Esophagus muscularis mucosa (tissue), 4 donors: ENCODE measurements at regions not wholly inside any gene's neighbourhood (a gene's known extent, or its start where the extent isn't known, plus 50 kb on each side); places are given as distances from the start of the nearest gene placed in this dataset.
"Not testable (repeated sequence)": the region's sequence is repeated elsewhere in the genome, so short reads cannot be mapped to it uniquely, and the experiment has no call there.

ENCODE experiments used
- DNase-seq: peaks from one replicate; pipeline ENCODE4 v3.0.0-alpha.2; 2017; ENCODE audit errors: extremely low spot score
- H3K27ac ChIP-seq, 4 donors: fragments of 200-600 bp; sonication (generic); replicated peaks in 1 of 4; 1 replicate in 3 of 4; 2 replicates in 1 of 4; pipeline ENCODE4 v1.5.1; 2016 to 2019; ENCODE audit warnings: mild to moderate bottlenecking in 1 of 4
- H3K27me3 ChIP-seq, 4 donors: fragments of 200-600 bp; sonication (generic); one replicate each; pipeline versions ENCODE4 v1.5.1 to v1.6.0; 2016 to 2019
- H3K36me3 ChIP-seq, 4 donors: fragments of 200-600 bp; sonication (generic); one replicate each; pipeline ENCODE4 v1.5.1; 2016 to 2019
- H3K4me1 ChIP-seq, 4 donors: fragments of 200-600 bp; sonication (generic); one replicate each; pipeline ENCODE4 v1.5.1; 2016 to 2019
- H3K4me3 ChIP-seq, 4 donors: fragments of 200-600 bp; sonication (generic); 1 replicate in 2 of 4; 2 replicates in 2 of 4; pipeline ENCODE4 v1.5.1; 2016 to 2019; ENCODE audit warnings: mild to moderate bottlenecking in 4 of 4, moderate library complexity in 1 of 4
- H3K9me3 ChIP-seq, 4 donors: fragments of 200-600 bp; sonication (generic); 1 replicate in 3 of 4; 2 replicates in 1 of 4; pipeline ENCODE4 v1.5.1; 2016 to 2019
- EP300 ChIP-seq: sonication (generic); formaldehyde crosslinking; IDR thresholded peaks from one replicate; pipeline ENCODE4 v1.6.1; 2017; ENCODE audit warnings: antibody characterized with exemption
- POLR2A ChIP-seq: fragments of 450-650 bp; IDR thresholded peaks from one replicate; pipeline ENCODE4 v1.6.1; 2017; ENCODE audit warnings: antibody characterized with exemption, moderate library complexity, mild to moderate bottlenecking, low read depth
- POLR2AphosphoS5 ChIP-seq, 2 donors: sonication (generic); formaldehyde crosslinking; IDR thresholded peaks; one replicate each; pipeline ENCODE4 v1.6.1; 2017; ENCODE audit warnings: antibody characterized with exemption in 2 of 2
- WGBS: methylation state at CpG from one replicate; pipeline ENCODE4 v1.1.5; 2018; 5-methylcytosine and 5-hydroxymethylcytosine counted together
- intact Hi-C: fragments of 100-400 bp; cut with DNase I; formaldehyde crosslinking; loops from one replicate; pipeline ENCODE4 v1.15.1; 2023
- TF ChIP-seq, protein P1 (sequence below), 3 experiments: fragments of 200-600 bp in 2 of 3; fragments of 450-650 bp in 1 of 3; sonication (generic) in 2 of 3; IDR thresholded peaks; one replicate each; pipeline ENCODE4 v1.5.1; 2017 to 2019; ENCODE audit warnings: antibody characterized with exemption in 3 of 3, mild to moderate bottlenecking in 2 of 3, moderate library complexity in 1 of 3

GRCh38 chr5:67941614-67942401, 273.7 kb upstream of the PIK3R1 start:
- TF ChIP-seq POLR2A = no peak
- TF ChIP-seq, protein P1, sequence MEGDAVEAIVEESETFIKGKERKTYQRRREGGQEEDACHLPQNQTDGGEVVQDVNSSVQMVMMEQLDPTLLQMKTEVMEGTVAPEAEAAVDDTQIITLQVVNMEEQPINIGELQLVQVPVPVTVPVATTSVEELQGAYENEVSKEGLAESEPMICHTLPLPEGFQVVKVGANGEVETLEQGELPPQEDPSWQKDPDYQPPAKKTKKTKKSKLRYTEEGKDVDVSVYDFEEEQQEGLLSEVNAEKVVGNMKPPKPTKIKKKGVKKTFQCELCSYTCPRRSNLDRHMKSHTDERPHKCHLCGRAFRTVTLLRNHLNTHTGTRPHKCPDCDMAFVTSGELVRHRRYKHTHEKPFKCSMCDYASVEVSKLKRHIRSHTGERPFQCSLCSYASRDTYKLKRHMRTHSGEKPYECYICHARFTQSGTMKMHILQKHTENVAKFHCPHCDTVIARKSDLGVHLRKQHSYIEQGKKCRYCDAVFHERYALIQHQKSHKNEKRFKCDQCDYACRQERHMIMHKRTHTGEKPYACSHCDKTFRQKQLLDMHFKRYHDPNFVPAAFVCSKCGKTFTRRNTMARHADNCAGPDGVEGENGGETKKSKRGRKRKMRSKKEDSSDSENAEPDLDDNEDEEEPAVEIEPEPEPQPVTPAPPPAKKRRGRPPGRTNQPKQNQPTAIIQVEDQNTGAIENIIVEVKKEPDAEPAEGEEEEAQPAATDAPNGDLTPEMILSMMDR (IDR thresholded peaks at IDR 0.05) = no peak
- no peak for TF ChIP-seq EP300
- no peak for TF ChIP-seq POLR2AphosphoS5 (IDR thresholded peaks at IDR 0.05)
- peaks cover 4 to 23% (median 17%) of the 10 kb centered on the region in 4 donors for H3K4me1 ChIP-seq
- WGBS = 28% methylated on average over 5 of the region's 5 CpGs

GRCh38 chr5:67935908-67936566, 279.5 kb upstream of the PIK3R1 start:
- TF ChIP-seq EP300 (no peak), POLR2AphosphoS5 (IDR thresholded peaks at IDR 0.05) (no peak)
- intact Hi-C loops = no loop called here
- Histone ChIP-seq H3K27ac (no peak overlapping the region), H3K27me3 (no peaks in the 10 kb centered on the region), H3K4me3 (no peak overlapping the region), H3K9me3 (peaks cover 0 to 3% (median 0%) of the 10 kb centered on the region in 4 donors), H3K36me3 (no peaks in the 10 kb centered on the region), H3K4me1 (peaks cover 0 to 1% (median under 1%) of the 10 kb centered on the region in 4 donors)
- DNase-seq = no peak
- WGBS = 90% methylated on average over 4 of the region's 4 CpGs

More at GRCh38 chr5:67941614-67942401, 273.7 kb upstream of the PIK3R1 start:
- H3K27me3 ChIP-seq = no peaks in the 10 kb centered on the region
- intact Hi-C loops = no loop called here
- no peaks in the 10 kb centered on the region for H3K36me3 ChIP-seq
- H3K27ac ChIP-seq = peak overlapping the region; percentile 40 to 73 (median 55)
- no peak for DNase-seq
- no peaks in the 10 kb centered on the region for H3K9me3 ChIP-seq
- no peak overlapping the region for H3K4me3 ChIP-seq

- intact Hi-C loops = no loop called here
- WGBS = 98% methylated on average over 4 of the region's 4 CpGs
These were observed 280.6 kb upstream of the PIK3R1 start for GRCh38 chr5:67934976-67935375.

DNA sequence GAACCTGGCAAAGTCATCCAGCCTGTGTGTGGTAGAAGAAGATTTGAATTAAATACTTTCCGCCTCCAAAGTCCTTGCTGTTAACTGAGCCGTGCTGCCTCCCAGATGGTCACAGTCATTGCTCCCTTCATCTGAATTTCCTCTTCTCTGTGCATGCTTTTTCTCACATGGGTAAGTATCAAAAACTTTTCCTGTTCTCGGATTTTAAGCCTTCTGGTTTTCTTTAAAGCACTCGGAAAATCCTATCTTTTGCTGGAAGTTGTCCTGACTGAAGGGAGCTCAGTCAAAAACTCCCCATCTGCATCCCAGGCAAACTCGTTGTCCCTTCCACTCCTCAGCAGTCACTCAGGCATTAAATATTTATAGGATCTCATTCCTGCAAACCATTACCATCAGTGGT, 290.0 kb upstream of the PIK3R1 start:
- no peak overlapping the region for H3K4me3 ChIP-seq
- TF ChIP-seq EP300 (no peak), POLR2A (no peak), POLR2AphosphoS5 (IDR thresholded peaks at IDR 0.05) (no peak)
- TF ChIP-seq, protein P1 (IDR thresholded peaks at IDR 0.05) = no peak
- 70% methylated on average over 5 of the region's 5 CpGs for WGBS
- no peak overlapping the region for H3K27ac ChIP-seq
- no peak for DNase-seq
- no peaks in the 10 kb centered on the region for H3K27me3 ChIP-seq
- no peaks in the 10 kb centered on the region for H3K9me3 ChIP-seq
- intact Hi-C loops = no loop called here
- no peaks in the 10 kb centered on the region for H3K4me1 ChIP-seq
- H3K36me3 ChIP-seq = no peaks in the 10 kb centered on the region

More at GRCh38 chr5:67934976-67935375, 280.6 kb upstream of the PIK3R1 start:
- Histone ChIP-seq H3K9me3 (peaks cover 0 to 3% (median 0%) of the 10 kb centered on the region in 4 donors), H3K27ac (no peak overlapping the region), H3K36me3 (no peaks in the 10 kb centered on the region), H3K4me1 (no peaks in the 10 kb centered on the region), H3K27me3 (no peaks in the 10 kb centered on the region), H3K4me3 (no peak overlapping the region)
- TF ChIP-seq POLR2AphosphoS5 (IDR thresholded peaks at IDR 0.05) = no peak
- peak; percentile 64 for DNase-seq

- H3K9me3 ChIP-seq = peaks cover 0 to 9% (median 0%) of the 10 kb centered on the region in 4 donors
- no peak overlapping the region for H3K4me3 ChIP-seq
- WGBS = 78% methylated on average over 8 of the region's 8 CpGs
- no peak for DNase-seq
- intact Hi-C loops = no loop called here
- TF ChIP-seq, protein P1 (IDR thresholded peaks at IDR 0.05) = no peak
- no peaks in the 10 kb centered on the region for H3K36me3 ChIP-seq
- H3K27ac ChIP-seq = no peak overlapping the region
- H3K4me1 ChIP-seq = no peaks in the 10 kb centered on the region
- no peaks in the 10 kb centered on the region for H3K27me3 ChIP-seq
These were observed 294.5 kb upstream of the PIK3R1 start for GRCh38 chr5:67921004-67921601.

- DNase-seq, intact Hi-C loops, H3K4me1 ChIP-seq, H3K27ac ChIP-seq, H3K4me3 ChIP-seq, H3K9me3 ChIP-seq, H3K27me3 ChIP-seq, H3K36me3 ChIP-seq: not testable (repeated sequence)
These were observed 296.0 kb upstream of the PIK3R1 start for GRCh38 chr5:67919532-67919931.
